H1 (cell line): ENCODE measurements at regions not wholly inside any gene's neighbourhood (a gene's known extent, or its start where the extent isn't known, plus 50 kb on each side); places are given as distances from the start of the nearest gene placed in this dataset.

Experiments
- CTCF ChIA-PET: fragments of 300-600 bp; sonication (Branson Sonifier 250); formaldehyde crosslinking; loops from one replicate; lab custom pipeline; 2021; ENCODE audit not compliant: partially characterized antibody; lab: Charles Lee
- POLR2A ChIA-PET: fragments of 300-600 bp; sonication (Branson Sonifier 250); formaldehyde crosslinking; loops from one replicate; lab custom pipeline; 2021; ENCODE audit warnings: inconsistent platforms; ENCODE audit not compliant: partially characterized antibody; lab: Charles Lee
- DNase-seq, 2 experiments: peaks; one replicate each; pipeline versions ENCODE4 v3.0.0 to v3.0.0-alpha.2; 2010 to 2022; ENCODE audit warnings: low spot score in 2 of 2, low read depth in 1 of 2, mixed read lengths in 1 of 2
- FAIRE-seq: peaks from 2 replicates; lab custom pipeline; 2011; peaks lifted over from hg19 to GRCh38; lab: Jason Lieb, UNC
- H2AFZ ChIP-seq: 2 replicates; pipeline ENCODE4 v1.8.1; 2012; ENCODE audit warnings: low read length, inconsistent platforms
- H2AK5ac ChIP-seq: 2 replicates; pipeline ENCODE4 v1.6.1; 2013; ENCODE audit warnings: low read depth, low read length
- H2BK120ac ChIP-seq: replicated peaks from 2 replicates; pipeline ENCODE3; 2013; ENCODE audit warnings: low read depth, low read length, inconsistent platforms
- H2BK12ac ChIP-seq: 2 replicates; pipeline ENCODE4 v1.6.1; 2013; ENCODE audit warnings: low read depth, low read length
- H2BK15ac ChIP-seq: 2 replicates; pipeline ENCODE4 v1.6.1; 2013; ENCODE audit warnings: low read length
- H2BK20ac ChIP-seq: 2 replicates; pipeline ENCODE4 v1.6.1; 2013; ENCODE audit warnings: low read length
- H2BK5ac ChIP-seq: 2 replicates; pipeline ENCODE4 v1.6.1; 2013; ENCODE audit warnings: low read depth, low read length
- H3K14ac ChIP-seq: 2 replicates; pipeline ENCODE4 v1.6.1; 2013; ENCODE audit warnings: inconsistent platforms; ENCODE audit not compliant: insufficient read length
- H3K18ac ChIP-seq: 2 replicates; pipeline ENCODE4 v1.6.1; 2013; ENCODE audit warnings: low read length; ENCODE audit errors: extremely low read depth
- H3K23ac ChIP-seq: 2 replicates; pipeline ENCODE4 v1.6.1; 2013; ENCODE audit warnings: inconsistent platforms; ENCODE audit not compliant: insufficient read length
- H3K23me2 ChIP-seq: 2 replicates; pipeline ENCODE4 v1.6.1; 2013; ENCODE audit warnings: low read depth, low read length
- H3K27ac ChIP-seq: 2 replicates; pipeline ENCODE4 v1.6.1; 2011; ENCODE audit warnings: low read depth, low read length, inconsistent platforms
- H3K27me3 ChIP-seq, 4 experiments: replicated peaks in 1 of 4; 1 replicate in 1 of 4; 2 replicates in 3 of 4; pipeline versions ENCODE4 v1.6.1 to v1.8.1; 2011 to 2013; ENCODE audit warnings: low read length in 3 of 4, mild to moderate bottlenecking in 3 of 4, inconsistent platforms in 2 of 4, mixed read lengths in 2 of 4, moderate library complexity in 1 of 4; ENCODE audit not compliant: control insufficient read depth in 3 of 4, insufficient read depth in 3 of 4; ENCODE audit errors: extremely low read depth in 1 of 4
- H3K36me3 ChIP-seq, 4 experiments: 2 replicates each; pipeline versions ENCODE4 v1.6.1 to v1.8.1; 2011 to 2013; ENCODE audit warnings: mild to moderate bottlenecking in 4 of 4, low read length in 3 of 4, moderate library complexity in 2 of 4, control low read depth in 1 of 4, inconsistent platforms in 1 of 4; ENCODE audit not compliant: insufficient read depth in 4 of 4, control insufficient read depth in 2 of 4
- H3K4ac ChIP-seq: replicated peaks from 2 replicates; pipeline ENCODE3; 2013; ENCODE audit warnings: low read length, low read depth, mixed read lengths, inconsistent platforms; ENCODE audit not compliant: insufficient read length
- H3K4me1 ChIP-seq, 4 experiments: replicated peaks in 1 of 4; 1 replicate in 1 of 4; 2 replicates in 3 of 4; pipeline versions ENCODE4 v1.6.1 to v1.8.1; 2011 to 2013; ENCODE audit warnings: low read length in 3 of 4, inconsistent platforms in 2 of 4, mixed read lengths in 1 of 4; ENCODE audit not compliant: insufficient read depth in 4 of 4, control insufficient read depth in 3 of 4
- H3K4me2 ChIP-seq, 2 experiments: 2 replicates each; pipeline versions ENCODE4 v1.6.1 to v1.8.1; 2011 to 2013; ENCODE audit warnings: low read depth in 2 of 2, low read length in 2 of 2, control low read depth in 1 of 2, inconsistent platforms in 1 of 2, mild to moderate bottlenecking in 1 of 2; ENCODE audit not compliant: insufficient read depth in 1 of 2
- H3K4me3 ChIP-seq, 4 experiments: fragments of 200-600, 300-600 bp in 1 of 4; sonication (generic), shearing (Covaris generic), sonication (Bioruptor Twin) in 1 of 4; 2 replicates each; pipeline versions ENCODE4 v1.5.1 to v1.8.1; 2011 to 2016; ENCODE audit warnings: low read length in 4 of 4, low read depth in 3 of 4, control low read depth in 2 of 4, inconsistent platforms in 2 of 4, mild to moderate bottlenecking in 2 of 4, mixed read lengths in 1 of 4, moderate library complexity in 1 of 4; ENCODE audit not compliant: insufficient read depth in 2 of 4; ENCODE audit errors: extremely low read depth in 1 of 4
- H3K56ac ChIP-seq: replicated peaks from 2 replicates; pipeline ENCODE3; 2013; ENCODE audit warnings: low read depth, mild to moderate bottlenecking, mixed read lengths, low read length, inconsistent platforms; ENCODE audit not compliant: insufficient read length
- H3K79me1 ChIP-seq: 2 replicates; pipeline ENCODE4 v1.6.1; 2013; ENCODE audit warnings: low read depth, low read length, control low read depth
- H3K79me2 ChIP-seq, 2 experiments: 2 replicates each; pipeline versions ENCODE4 v1.6.1 to v1.8.1; 2012 to 2013; ENCODE audit warnings: low read length in 2 of 2, mild to moderate bottlenecking in 2 of 2, inconsistent platforms in 1 of 2; ENCODE audit not compliant: insufficient read depth in 2 of 2, control insufficient read depth in 1 of 2
- H3K9ac ChIP-seq, 4 experiments: replicated peaks in 1 of 4; 1 replicate in 1 of 4; 2 replicates in 3 of 4; pipeline versions ENCODE4 v1.6.1 to v1.8.1; 2011 to 2013; ENCODE audit warnings: low read depth in 3 of 4, low read length in 3 of 4, control low read depth in 2 of 4, mild to moderate bottlenecking in 2 of 4, moderate library complexity in 2 of 4, inconsistent platforms in 1 of 4; ENCODE audit errors: extremely low read depth in 1 of 4
- H3K9me3 ChIP-seq, 2 experiments: 2 replicates each; pipeline versions ENCODE4 v1.6.1 to v1.8.1; 2012 to 2013; ENCODE audit warnings: mild to moderate bottlenecking in 2 of 2, moderate library complexity in 2 of 2, control low read depth in 1 of 2, inconsistent platforms in 1 of 2, low read depth in 1 of 2, low read length in 1 of 2, mixed read lengths in 1 of 2; ENCODE audit not compliant: insufficient read depth in 2 of 2
- H4K20me1 ChIP-seq, 2 experiments: replicated peaks in 1 of 2; 2 replicates each; pipeline versions ENCODE3 to v1.8.1; 2011 to 2013; ENCODE audit warnings: inconsistent platforms in 2 of 2, low read length in 2 of 2, mild to moderate bottlenecking in 1 of 2; ENCODE audit not compliant: insufficient read depth in 2 of 2, control insufficient read depth in 1 of 2
- H4K5ac ChIP-seq: 2 replicates; pipeline ENCODE4 v1.6.1; 2013; ENCODE audit warnings: low read length, low read depth, mixed read lengths, inconsistent platforms; ENCODE audit not compliant: insufficient read length
- H4K8ac ChIP-seq: 2 replicates; pipeline ENCODE4 v1.8.0; 2013; ENCODE audit warnings: mild to moderate bottlenecking, moderate library complexity, low read length, inconsistent platforms; ENCODE audit not compliant: insufficient read depth; ENCODE audit errors: extremely low read depth
- H4K91ac ChIP-seq: replicated peaks from 2 replicates; pipeline ENCODE3; 2013; ENCODE audit warnings: low read length, mixed read lengths, inconsistent platforms; ENCODE audit not compliant: insufficient read length
- BACH1 ChIP-seq: IDR thresholded peaks from 2 replicates; pipeline ENCODE4 v1.6.1; 2012; ENCODE audit warnings: low read length, improper control_type of control experiment
- CHD1 ChIP-seq: IDR thresholded peaks from 2 replicates; pipeline ENCODE4 v1.6.1; 2012; ENCODE audit warnings: low read depth, low read length, improper control_type of control experiment
- CTCF ChIP-seq, 3 experiments: IDR thresholded peaks; 1 replicate in 2 of 3; 2 replicates in 1 of 3; pipeline versions ENCODE4 v1.5.1 to v1.6.1; 2011; ENCODE audit warnings: low read length in 3 of 3, mild to moderate bottlenecking in 3 of 3, inconsistent platforms in 2 of 3, low read depth in 1 of 3, moderate library complexity in 1 of 3; ENCODE audit not compliant: insufficient read depth in 1 of 3; ENCODE audit errors: control extremely low read depth in 1 of 3
- MAX ChIP-seq: IDR thresholded peaks from 2 replicates; pipeline ENCODE4 v1.6.1; 2012; ENCODE audit warnings: inconsistent platforms
- RAD21 ChIP-seq, 2 experiments: IDR thresholded peaks in 1 of 2; conservative IDR thresholded peaks in 1 of 2; 2 replicates each; pipeline ENCODE4 v1.6.1; 2011; ENCODE audit warnings: low read depth in 2 of 2, low read length in 2 of 2, improper control_type of control experiment in 1 of 2, inconsistent platforms in 1 of 2, mild to moderate bottlenecking in 1 of 2, moderate library complexity in 1 of 2
- RFX5 ChIP-seq: IDR thresholded peaks from 2 replicates; pipeline ENCODE4 v1.6.1; 2011; ENCODE audit warnings: low read depth, low read length, improper control_type of control experiment, borderline replicate concordance
- SP2 ChIP-seq: IDR thresholded peaks from 2 replicates; pipeline ENCODE4 v1.6.1; 2012; ENCODE audit warnings: mild to moderate bottlenecking, low read length, inconsistent platforms
- YY1 ChIP-seq: IDR thresholded peaks from 2 replicates; pipeline ENCODE4 v1.6.1; 2011; ENCODE audit warnings: low read depth, mild to moderate bottlenecking, low read length
- WGBS, 2 experiments: shearing (Covaris generic) in 1 of 2; methylation state at CpG; one replicate each; pipeline versions ENCODE4 v1.1.6 to v1.1.7; 2013 to 2015; ENCODE audit warnings: low lambda C conversion rate in 2 of 2, mixed read lengths in 2 of 2, inconsistent platforms in 1 of 2, low coverage in 1 of 2, missing lambda C conversion rate in 1 of 2; ENCODE audit not compliant: insufficient replicate concordance in 2 of 2, insufficient coverage in 1 of 2, insufficient read length in 1 of 2; ENCODE audit errors: extremely low coverage in 1 of 2, missing lambda C conversion rate in 1 of 2; 5-methylcytosine and 5-hydroxymethylcytosine counted together
- TF ChIP-seq, protein P1 (sequence below): IDR thresholded peaks from 2 replicates; pipeline ENCODE4 v1.6.1; 2011; ENCODE audit warnings: low read length, improper control_type of control experiment

GRCh38 chr18:8507361-8507760 is 101.9 kb upstream of the RAB12 start:
- H3K23me2 ChIP-seq: no peaks in the 10 kb centered on the region; the same call in 1 of the 2 replicates
- TF ChIP-seq YY1: no peak
- TF ChIP-seq RAD21 (IDR thresholded peaks at IDR 0.05 in 1 of 2, conservative IDR thresholded peaks at IDR 0.05 in 1 of 2; ENCODE audit: low read depth in 2 of 2, low read length in 2 of 2): peak; percentile 30 to 49; a peak in 3 of 4 replicates
- TF ChIP-seq BACH1: no peak
- TF ChIP-seq CHD1: no peak
- no peak for TF ChIP-seq RFX5
- TF ChIP-seq SP2: no peak
- no peak for TF ChIP-seq MAX
- TF ChIP-seq CTCF (IDR thresholded peaks at IDR 0.05; ENCODE audit: control extremely low read depth in 1 of 3, insufficient read depth in 1 of 3, low read depth in 1 of 3, low read length in 3 of 3): peak; percentile 36 to 60 (median 40)
- TF ChIP-seq, protein P1, sequence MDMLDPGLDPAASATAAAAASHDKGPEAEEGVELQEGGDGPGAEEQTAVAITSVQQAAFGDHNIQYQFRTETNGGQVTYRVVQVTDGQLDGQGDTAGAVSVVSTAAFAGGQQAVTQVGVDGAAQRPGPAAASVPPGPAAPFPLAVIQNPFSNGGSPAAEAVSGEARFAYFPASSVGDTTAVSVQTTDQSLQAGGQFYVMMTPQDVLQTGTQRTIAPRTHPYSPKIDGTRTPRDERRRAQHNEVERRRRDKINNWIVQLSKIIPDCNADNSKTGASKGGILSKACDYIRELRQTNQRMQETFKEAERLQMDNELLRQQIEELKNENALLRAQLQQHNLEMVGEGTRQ: no peak
- no peak overlapping the region for H2BK15ac ChIP-seq
- POLR2A ChIA-PET: no interaction called here
- FAIRE-seq (no peak), DNase-seq (peak in 1 of 2 experiments; percentile 46)
- no peak overlapping the region for H3K4me3 ChIP-seq
- H3K36me3 ChIP-seq: no peaks in the 10 kb centered on the region
- no peak overlapping the region for H2AFZ ChIP-seq
- H3K56ac ChIP-seq: no peak overlapping the region
- no peak overlapping the region for H2BK120ac ChIP-seq
- no peaks in the 10 kb centered on the region for H3K9me3 ChIP-seq
- no peak overlapping the region for H3K23ac ChIP-seq
- H3K14ac ChIP-seq: no peak overlapping the region
- no peak overlapping the region for H3K4me2 ChIP-seq
- no peak overlapping the region for H4K5ac ChIP-seq
- no peak overlapping the region for H3K9ac ChIP-seq
- H2AK5ac ChIP-seq: no peak overlapping the region
- H2BK20ac ChIP-seq: no peak overlapping the region
- H4K8ac ChIP-seq: no peak overlapping the region
- H3K79me2 ChIP-seq: no peaks in the 10 kb centered on the region
- no peak overlapping the region for H3K27ac ChIP-seq
- no peak overlapping the region for H3K18ac ChIP-seq
- no peaks in the 10 kb centered on the region for H3K27me3 ChIP-seq
- no peaks in the 10 kb centered on the region for H3K4me1 ChIP-seq
- H4K20me1 ChIP-seq: no peaks in the 10 kb centered on the region
- no peak overlapping the region for H4K91ac ChIP-seq
- CTCF ChIA-PET: interaction anchor here (0.6 to 1.9 kb wide), 8 partner anchors 8 to 776 kb away, joined by 3 to 11 read pairs (median 4); no protein-coding TSS in a partner anchor
- WGBS, 2 experiments: 68% methylated on average over 5 of the region's 5 CpGs; no CpG with 5 or more reads in 1 of the 2 experiments
- no peak overlapping the region for H2BK12ac ChIP-seq
- H2BK5ac ChIP-seq: no peak overlapping the region
- no peaks in the 10 kb centered on the region for H3K79me1 ChIP-seq
- H3K4ac ChIP-seq: no peak overlapping the region
